ENCODE measurements at regions not wholly inside any gene's neighbourhood (a gene's known extent, or its start where the extent isn't known, plus 50 kb on each side); places are given as distances from the start of the nearest gene placed in this dataset.

- TF ChIP-seq, protein P1, sequence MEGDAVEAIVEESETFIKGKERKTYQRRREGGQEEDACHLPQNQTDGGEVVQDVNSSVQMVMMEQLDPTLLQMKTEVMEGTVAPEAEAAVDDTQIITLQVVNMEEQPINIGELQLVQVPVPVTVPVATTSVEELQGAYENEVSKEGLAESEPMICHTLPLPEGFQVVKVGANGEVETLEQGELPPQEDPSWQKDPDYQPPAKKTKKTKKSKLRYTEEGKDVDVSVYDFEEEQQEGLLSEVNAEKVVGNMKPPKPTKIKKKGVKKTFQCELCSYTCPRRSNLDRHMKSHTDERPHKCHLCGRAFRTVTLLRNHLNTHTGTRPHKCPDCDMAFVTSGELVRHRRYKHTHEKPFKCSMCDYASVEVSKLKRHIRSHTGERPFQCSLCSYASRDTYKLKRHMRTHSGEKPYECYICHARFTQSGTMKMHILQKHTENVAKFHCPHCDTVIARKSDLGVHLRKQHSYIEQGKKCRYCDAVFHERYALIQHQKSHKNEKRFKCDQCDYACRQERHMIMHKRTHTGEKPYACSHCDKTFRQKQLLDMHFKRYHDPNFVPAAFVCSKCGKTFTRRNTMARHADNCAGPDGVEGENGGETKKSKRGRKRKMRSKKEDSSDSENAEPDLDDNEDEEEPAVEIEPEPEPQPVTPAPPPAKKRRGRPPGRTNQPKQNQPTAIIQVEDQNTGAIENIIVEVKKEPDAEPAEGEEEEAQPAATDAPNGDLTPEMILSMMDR (IDR thresholded peaks at IDR 0.05) = no peak
- TF ChIP-seq POLR2A (IDR thresholded peaks at IDR 0.05) = no peak
These were observed 654.2 kb downstream of the MED13L start for GRCh38 chr12:115623275-115623674.
